ENCODE measurements at regions not wholly inside any gene's neighbourhood (a gene's known extent, or its start where the extent isn't known, plus 50 kb on each side); places are given as distances from the start of the nearest gene placed in this dataset.

GRCh38 chr2:42925742-42926433 lies 133.5 kb upstream of the HAAO start:
- TF ChIP-seq, protein P1, sequence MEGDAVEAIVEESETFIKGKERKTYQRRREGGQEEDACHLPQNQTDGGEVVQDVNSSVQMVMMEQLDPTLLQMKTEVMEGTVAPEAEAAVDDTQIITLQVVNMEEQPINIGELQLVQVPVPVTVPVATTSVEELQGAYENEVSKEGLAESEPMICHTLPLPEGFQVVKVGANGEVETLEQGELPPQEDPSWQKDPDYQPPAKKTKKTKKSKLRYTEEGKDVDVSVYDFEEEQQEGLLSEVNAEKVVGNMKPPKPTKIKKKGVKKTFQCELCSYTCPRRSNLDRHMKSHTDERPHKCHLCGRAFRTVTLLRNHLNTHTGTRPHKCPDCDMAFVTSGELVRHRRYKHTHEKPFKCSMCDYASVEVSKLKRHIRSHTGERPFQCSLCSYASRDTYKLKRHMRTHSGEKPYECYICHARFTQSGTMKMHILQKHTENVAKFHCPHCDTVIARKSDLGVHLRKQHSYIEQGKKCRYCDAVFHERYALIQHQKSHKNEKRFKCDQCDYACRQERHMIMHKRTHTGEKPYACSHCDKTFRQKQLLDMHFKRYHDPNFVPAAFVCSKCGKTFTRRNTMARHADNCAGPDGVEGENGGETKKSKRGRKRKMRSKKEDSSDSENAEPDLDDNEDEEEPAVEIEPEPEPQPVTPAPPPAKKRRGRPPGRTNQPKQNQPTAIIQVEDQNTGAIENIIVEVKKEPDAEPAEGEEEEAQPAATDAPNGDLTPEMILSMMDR (conservative IDR thresholded peaks at IDR 0.05; ENCODE audit: low read length) = no peak
- TF ChIP-seq EZH2phosphoT487 (IDR thresholded peaks at IDR 0.05; ENCODE audit: borderline replicate concordance) = no peak

Measured in Loucy (cell line).